B cell (primary cell): ENCODE measurements at regions not wholly inside any gene's neighbourhood (a gene's known extent, or its start where the extent isn't known, plus 50 kb on each side); places are given as distances from the start of the nearest gene placed in this dataset.
A peak's percentile ranks its signal among the peaks of the same experiment; 100 is the strongest.

ENCODE experiments used
- ATAC-seq: fragments of 200-7000 bp; cut with Tn5 transposase; one replicate; pipeline ENCODE4 v1.10.0; 2021; ENCODE audit warnings: low read depth, mild to moderate bottlenecking, moderate number of reproducible peaks, moderate library complexity
- CTCF ChIA-PET: fragments of 350-600 bp; sonication (Branson Sonifier 250); formaldehyde crosslinking; loops from one replicate; lab custom pipeline; 2021; ENCODE audit warnings: antibody characterized with exemption, inconsistent platforms; lab: Charles Lee
- POLR2A ChIA-PET: fragments of 350-600 bp; sonication (Branson Sonifier 250); formaldehyde crosslinking; loops from one replicate; lab custom pipeline; 2021; ENCODE audit warnings: antibody characterized with exemption; lab: Charles Lee
- DNase-seq: peaks from one replicate; pipeline ENCODE4 v3.0.0; 2013
- H2AFZ ChIP-seq: 2 replicates; pipeline ENCODE4 v1.6.1; 2012; ENCODE audit warnings: mild to moderate bottlenecking, low read depth, low read length; ENCODE audit not compliant: insufficient read depth, poor library complexity, severe bottlenecking
- H3K27ac ChIP-seq, 2 donors: 1 replicate in 1 of 2; 2 replicates in 1 of 2; pipeline ENCODE4 v1.5.1; 2012 to 2013; ENCODE audit warnings: low read length in 2 of 2, mild to moderate bottlenecking in 2 of 2, moderate library complexity in 1 of 2
- H3K27me3 ChIP-seq, 4 experiments: fragments of 200-600 bp in 1 of 4; sonication (generic) in 1 of 4; replicated peaks in 1 of 4; 1 replicate in 2 of 4; 2 replicates in 2 of 4; pipeline versions ENCODE4 v1.6.1 to v1.7.0; 2013 to 2016; ENCODE audit warnings: low read length in 3 of 4, mild to moderate bottlenecking in 2 of 4, mixed read lengths in 1 of 4, moderate library complexity in 1 of 4; ENCODE audit not compliant: insufficient read depth in 4 of 4, control insufficient read depth in 3 of 4; ENCODE audit errors: control extremely low read depth in 1 of 4
- H3K36me3 ChIP-seq, 2 experiments: replicated peaks in 1 of 2; 1 replicate in 1 of 2; 2 replicates in 1 of 2; pipeline versions ENCODE4 v1.6.1 to v1.7.1; 2013; ENCODE audit warnings: low read length in 1 of 2; ENCODE audit not compliant: insufficient read depth in 2 of 2, control insufficient read depth in 1 of 2; ENCODE audit errors: control extremely low read depth in 1 of 2, extremely low read depth in 1 of 2
- H3K4me1 ChIP-seq, 2 donors: fragments of 200-600 bp in 1 of 2; sonication (generic) in 1 of 2; 1 replicate in 1 of 2; 2 replicates in 1 of 2; pipeline versions ENCODE4 v1.5.1 to v1.6.1; 2013 to 2017; ENCODE audit warnings: low read length in 2 of 2; ENCODE audit not compliant: control insufficient read depth in 2 of 2, insufficient read depth in 2 of 2
- H3K4me2 ChIP-seq: replicated peaks from 2 replicates; pipeline ENCODE3; 2012; ENCODE audit warnings: mild to moderate bottlenecking, low read depth, low read length; ENCODE audit not compliant: poor library complexity, severe bottlenecking
- H3K4me3 ChIP-seq, 5 experiments: fragments of 200-600 bp in 1 of 5; sonication (generic) in 1 of 5; 1 replicate in 3 of 5; 2 replicates in 2 of 5; pipeline versions ENCODE4 v1.5.1 to v1.7.0; 2011 to 2016; ENCODE audit warnings: low read length in 4 of 5, mild to moderate bottlenecking in 4 of 5, low read depth in 2 of 5, control low read depth in 1 of 5, moderate library complexity in 1 of 5; ENCODE audit not compliant: insufficient read depth in 1 of 5; ENCODE audit errors: control extremely low read depth in 1 of 5, extremely low read depth in 1 of 5
- H3K79me2 ChIP-seq: fragments of 200-600 bp; sonication (generic); one replicate; pipeline ENCODE4 v1.6.0; 2016; ENCODE audit warnings: low read length; ENCODE audit not compliant: control insufficient read depth, insufficient read depth
- H3K9ac ChIP-seq: fragments of 200-600 bp; sonication (generic); 2 replicates; pipeline ENCODE4 v1.6.1; 2017; ENCODE audit warnings: mild to moderate bottlenecking, low read length, moderate library complexity
- H3K9me3 ChIP-seq, 3 donors: one replicate each; pipeline versions ENCODE4 v1.6.1 to v1.7.1; 2013; ENCODE audit warnings: low read length in 2 of 3; ENCODE audit not compliant: control insufficient read depth in 2 of 3, insufficient read depth in 1 of 3; ENCODE audit errors: control extremely low read depth in 1 of 3
- H4K20me1 ChIP-seq: 2 replicates; pipeline ENCODE4 v1.6.0; 2012; ENCODE audit warnings: mild to moderate bottlenecking, low read length; ENCODE audit not compliant: insufficient read depth, control insufficient read depth, poor library complexity, severe bottlenecking
- H3K27ac Mint-ChIP-seq: one replicate; pipeline ENCODE4 v1.8.0; 2021; ENCODE audit warnings: mixed read lengths
- H3K27me3 Mint-ChIP-seq: one replicate; pipeline ENCODE4 v1.8.0; 2021; ENCODE audit warnings: mixed read lengths
- H3K4me1 Mint-ChIP-seq: one replicate; pipeline ENCODE4 v1.8.0; 2021; ENCODE audit warnings: mixed read lengths
- H3K4me3 Mint-ChIP-seq: one replicate; pipeline ENCODE4 v1.8.0; 2021; ENCODE audit warnings: mixed read lengths
- H3K9me3 Mint-ChIP-seq: one replicate; pipeline ENCODE4 v1.8.0; 2022; ENCODE audit warnings: mixed read lengths; ENCODE audit not compliant: insufficient read depth
- EZH2 ChIP-seq: IDR thresholded peaks from 2 replicates; pipeline ENCODE4 v1.6.1; 2012; ENCODE audit warnings: borderline replicate concordance, low read depth, mild to moderate bottlenecking, moderate library complexity, low read length; ENCODE audit not compliant: insufficient read depth, poor library complexity, severe bottlenecking
- WGBS: methylation state at CpG from one replicate; pipeline ENCODE4 v1.1.5; 2013; ENCODE audit warnings: missing lambda C conversion rate; ENCODE audit not compliant: insufficient coverage; 5-methylcytosine and 5-hydroxymethylcytosine counted together
- intact Hi-C: fragments of 100-400 bp; cut with micrococcal nuclease; formaldehyde crosslinking; loops from one replicate; pipeline ENCODE4 v1.10.0; 2022
- TF ChIP-seq, protein P1 (sequence below): fragments of 200-600 bp; IDR thresholded peaks from one replicate; pipeline ENCODE4 v1.8.0; 2022; ENCODE audit warnings: antibody characterized with exemption, mild to moderate bottlenecking

DNA sequence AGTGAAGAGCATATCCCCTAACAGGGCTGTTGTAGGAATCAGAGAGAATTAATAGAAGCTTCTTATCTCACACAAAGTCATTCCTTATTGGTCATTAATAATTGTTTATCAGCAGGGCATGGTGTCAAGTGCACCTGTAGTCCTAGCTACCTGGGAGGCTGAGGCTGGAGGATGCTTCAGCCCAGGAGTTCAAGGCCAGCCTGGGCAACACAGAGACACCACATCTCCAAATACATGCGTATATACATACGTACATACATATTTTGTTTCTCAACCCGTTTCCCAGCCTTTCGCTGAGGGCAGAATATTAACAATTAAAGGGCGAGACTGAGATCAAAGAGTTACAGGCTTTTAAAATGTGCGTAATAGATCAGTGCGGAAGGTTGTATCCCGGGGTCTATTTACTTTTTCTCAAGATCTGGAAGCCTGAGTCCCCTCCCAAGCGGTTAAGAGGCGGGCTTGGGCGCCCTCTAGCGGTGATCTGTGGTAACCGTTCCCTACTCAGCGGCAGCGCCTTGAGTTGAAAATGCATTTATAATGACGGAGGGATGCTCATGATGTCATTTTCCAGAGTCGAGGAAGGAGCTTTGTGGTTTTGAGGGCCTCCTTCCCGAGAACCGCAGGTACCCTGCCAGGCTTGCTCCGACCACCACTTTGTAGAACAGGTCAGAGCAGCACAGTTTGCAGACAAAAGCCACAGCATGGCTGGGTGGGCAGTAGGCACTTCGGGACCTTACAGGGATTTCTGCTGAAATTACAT is 169.6 kb upstream of the GPR12 start:
- Histone ChIP-seq H3K79me2 (no peaks in the 10 kb centered on the region), H4K20me1 (no peaks in the 10 kb centered on the region), H3K4me1 (peaks cover 3% of the 10 kb centered on the region in 2 donors), H3K9ac (no peak overlapping the region), H3K27ac (no peak overlapping the region), H3K36me3 (no peaks in the 10 kb centered on the region), H2AFZ (no peak overlapping the region), H3K27me3 (peaks cover 0 to 9% (median under 1%) of the 10 kb centered on the region in 4 experiments), H3K9me3 (no peaks in the 10 kb centered on the region), H3K4me3 (no peak overlapping the region), H3K4me2 (no peak overlapping the region)
- DNase-seq = peak; percentile 70
- WGBS = 6% methylated on average over 16 of the region's 21 CpGs
- Mint-ChIP-seq H3K9me3 (no peaks in the 10 kb centered on the region), H3K27ac (no peak overlapping the region), H3K4me3 (no peak overlapping the region), H3K27me3 (peaks cover 17% of the 10 kb centered on the region), H3K4me1 (peaks cover 6% of the 10 kb centered on the region)
- peak; percentile 56 for ATAC-seq
- intact Hi-C loops = loop anchor here (2.0 kb wide), 2 partner anchors 447 to 743 kb away; no protein-coding TSS in a partner anchor
- ChIA-PET CTCF (interaction anchor here (0.6 to 2.7 kb wide), 24 partner anchors 8 to 1669 kb away, joined by 3 to 10 read pairs (median 4); no protein-coding TSS in a partner anchor), POLR2A (no interaction called here)
- TF ChIP-seq EZH2 = no peak
- TF ChIP-seq, protein P1, sequence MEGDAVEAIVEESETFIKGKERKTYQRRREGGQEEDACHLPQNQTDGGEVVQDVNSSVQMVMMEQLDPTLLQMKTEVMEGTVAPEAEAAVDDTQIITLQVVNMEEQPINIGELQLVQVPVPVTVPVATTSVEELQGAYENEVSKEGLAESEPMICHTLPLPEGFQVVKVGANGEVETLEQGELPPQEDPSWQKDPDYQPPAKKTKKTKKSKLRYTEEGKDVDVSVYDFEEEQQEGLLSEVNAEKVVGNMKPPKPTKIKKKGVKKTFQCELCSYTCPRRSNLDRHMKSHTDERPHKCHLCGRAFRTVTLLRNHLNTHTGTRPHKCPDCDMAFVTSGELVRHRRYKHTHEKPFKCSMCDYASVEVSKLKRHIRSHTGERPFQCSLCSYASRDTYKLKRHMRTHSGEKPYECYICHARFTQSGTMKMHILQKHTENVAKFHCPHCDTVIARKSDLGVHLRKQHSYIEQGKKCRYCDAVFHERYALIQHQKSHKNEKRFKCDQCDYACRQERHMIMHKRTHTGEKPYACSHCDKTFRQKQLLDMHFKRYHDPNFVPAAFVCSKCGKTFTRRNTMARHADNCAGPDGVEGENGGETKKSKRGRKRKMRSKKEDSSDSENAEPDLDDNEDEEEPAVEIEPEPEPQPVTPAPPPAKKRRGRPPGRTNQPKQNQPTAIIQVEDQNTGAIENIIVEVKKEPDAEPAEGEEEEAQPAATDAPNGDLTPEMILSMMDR = peak; percentile 100

DNA sequence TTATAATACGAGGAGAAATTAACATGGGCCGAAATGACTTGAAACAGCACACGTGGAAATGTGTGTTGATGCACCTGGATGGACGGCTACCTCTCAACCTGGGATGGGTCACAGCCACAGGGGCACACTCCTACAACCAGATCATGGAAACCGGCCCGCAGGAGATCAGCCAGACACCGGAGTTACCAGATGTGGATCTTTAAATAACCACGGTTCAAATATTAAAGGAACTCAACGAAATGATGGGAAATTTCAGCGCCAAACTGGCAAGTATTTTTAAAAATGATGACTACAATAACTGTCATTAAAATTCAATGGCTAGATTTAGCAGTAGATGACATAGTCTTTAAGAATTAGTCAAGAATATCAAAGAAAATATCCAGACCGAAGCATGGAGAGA is 166.9 kb upstream of the GPR12 start:
- no peaks in the 10 kb centered on the region for H3K79me2 ChIP-seq
- H3K9me3 ChIP-seq = no peaks in the 10 kb centered on the region
- H2AFZ ChIP-seq = no peak overlapping the region
- CTCF ChIA-PET = no interaction called here
- peaks cover 0 to 19% (median 2%) of the 10 kb centered on the region in 4 experiments for H3K27me3 ChIP-seq
- no peak overlapping the region for H3K4me3 Mint-ChIP-seq
- H3K27me3 Mint-ChIP-seq = peaks cover 40% of the 10 kb centered on the region
- H3K4me3 ChIP-seq = no peak overlapping the region
- TF ChIP-seq EZH2 = no peak
- TF ChIP-seq, protein P1 = no peak
- no peaks in the 10 kb centered on the region for H4K20me1 ChIP-seq
- H3K9ac ChIP-seq = no peak overlapping the region
- H3K4me2 ChIP-seq = no peak overlapping the region
- H3K36me3 ChIP-seq = no peaks in the 10 kb centered on the region
- H3K4me1 ChIP-seq = peaks cover 3% of the 10 kb centered on the region in 2 donors
- no peak overlapping the region for H3K27ac Mint-ChIP-seq
- POLR2A ChIA-PET = no interaction called here
- H3K9me3 Mint-ChIP-seq = no peaks in the 10 kb centered on the region
- ATAC-seq = no peak
- DNase-seq = no peak
- H3K4me1 Mint-ChIP-seq = peaks cover 6% of the 10 kb centered on the region
- no peak overlapping the region for H3K27ac ChIP-seq
- intact Hi-C loops = no loop called here
- no CpG with 5 or more reads among the region's 11 CpGs for WGBS
